IMR-90 (cell line): ENCODE measurements at regions not wholly inside any gene's neighbourhood (a gene's known extent, or its start where the extent isn't known, plus 50 kb on each side); places are given as distances from the start of the nearest gene placed in this dataset.

Experiments
- ATAC-seq: fragments of 200-7000 bp; cut with Tn5 transposase; 2 replicates; pipeline ENCODE4 v1.9.1; 2020; ENCODE audit warnings: low read depth, mild to moderate bottlenecking, moderate library complexity
- BruUV-seq: library from RNA; stranded (reverse); fragments of 400-500 nt; replicated peaks from 2 replicates; lab custom pipeline; 2021; lab: Mats Ljungman, UMichigan
- CTCF ChIA-PET: fragments of 300-600 bp; formaldehyde crosslinking; extraction: SDS; loops from one replicate; lab custom pipeline; 2021; ENCODE audit warnings: antibody characterized with exemption; lab: Yijun Ruan, JAX
- POLR2A ChIA-PET: fragments of 300-600 bp; sonication (Branson Sonifier 250); formaldehyde crosslinking; loops from one replicate; lab custom pipeline; 2022; ENCODE audit warnings: antibody characterized with exemption; ENCODE audit not compliant: unreplicated experiment; lab: Charles Lee
- DNase-seq: peaks from one replicate; pipeline ENCODE4 v3.0.0; 2013
- H2AFZ ChIP-seq: replicated peaks from 2 replicates; pipeline ENCODE3; 2013; ENCODE audit warnings: low read length, mild to moderate bottlenecking; ENCODE audit not compliant: poor library complexity
- H2AK5ac ChIP-seq: 2 replicates; pipeline ENCODE4 v1.6.1; 2013; ENCODE audit warnings: low read depth, low read length, inconsistent platforms
- H2AK9ac ChIP-seq: replicated peaks from 2 replicates; pipeline ENCODE3; 2013; ENCODE audit warnings: mild to moderate bottlenecking, low read depth, low read length, moderate library complexity; ENCODE audit not compliant: poor library complexity
- H2BK120ac ChIP-seq: 2 replicates; pipeline ENCODE4 v1.6.1; 2013; ENCODE audit warnings: low read depth, low read length, inconsistent platforms
- H2BK15ac ChIP-seq: 3 replicates; pipeline ENCODE4 v1.6.1; 2013; ENCODE audit warnings: low read depth, low read length, inconsistent platforms
- H2BK20ac ChIP-seq: 2 replicates; pipeline ENCODE4 v1.6.1; 2013; ENCODE audit warnings: low read depth, mild to moderate bottlenecking, inconsistent platforms, low read length, moderate library complexity
- H2BK5ac ChIP-seq: 2 replicates; pipeline ENCODE4 v1.6.1; 2013; ENCODE audit warnings: mild to moderate bottlenecking, low read depth, low read length, inconsistent platforms; ENCODE audit not compliant: poor library complexity, severe bottlenecking
- H3K14ac ChIP-seq: replicated peaks from 2 replicates; pipeline ENCODE4 v1.6.1; 2013; ENCODE audit warnings: low read depth, low read length, inconsistent platforms
- H3K18ac ChIP-seq: 2 replicates; pipeline ENCODE4 v1.6.1; 2013; ENCODE audit warnings: low read depth, low read length, control low read depth
- H3K23ac ChIP-seq: 2 replicates; pipeline ENCODE4 v1.6.1; 2013; ENCODE audit warnings: low read depth, low read length, inconsistent platforms
- H3K27ac ChIP-seq: 2 replicates; pipeline ENCODE4 v1.5.1; 2013; ENCODE audit warnings: mild to moderate bottlenecking, control low read depth, low read length; ENCODE audit not compliant: insufficient read depth
- H3K27me3 ChIP-seq: 2 replicates; pipeline ENCODE4 v1.6.1; 2013; ENCODE audit warnings: low read length; ENCODE audit not compliant: control insufficient read depth, insufficient read depth
- H3K36me3 ChIP-seq: 2 replicates; pipeline ENCODE4 v1.6.1; 2013; ENCODE audit warnings: low read length, mixed read lengths; ENCODE audit not compliant: control insufficient read depth, insufficient read depth
- H3K4ac ChIP-seq: 2 replicates; pipeline ENCODE4 v1.6.1; 2013; ENCODE audit warnings: low read depth, low read length, inconsistent platforms
- H3K4me1 ChIP-seq: 2 replicates; pipeline ENCODE4 v1.6.1; 2013; ENCODE audit warnings: low read length, mixed read lengths; ENCODE audit not compliant: control insufficient read depth, insufficient read depth
- H3K4me2 ChIP-seq: 2 replicates; pipeline ENCODE4 v1.6.1; 2013; ENCODE audit warnings: low read depth, mild to moderate bottlenecking, control low read depth, low read length, moderate library complexity
- H3K4me3 ChIP-seq: 2 replicates; pipeline ENCODE4 v1.5.1; 2013; ENCODE audit warnings: low read depth, mild to moderate bottlenecking, control low read depth, low read length, moderate library complexity; ENCODE audit not compliant: insufficient read depth
- H3K56ac ChIP-seq: 2 replicates; pipeline ENCODE4 v1.6.1; 2013; ENCODE audit warnings: low read length, inconsistent platforms; ENCODE audit not compliant: insufficient read depth; ENCODE audit errors: extremely low read depth
- H3K79me1 ChIP-seq, 2 experiments: 2 replicates each; pipeline ENCODE4 v1.6.1; 2013; ENCODE audit warnings: low read length in 2 of 2, inconsistent platforms in 1 of 2, low read depth in 1 of 2
- H3K9ac ChIP-seq: 2 replicates; pipeline ENCODE4 v1.6.1; 2013; ENCODE audit warnings: low read depth, low read length, control low read depth
- H3K9me1 ChIP-seq: 2 replicates; pipeline ENCODE4 v1.6.1; 2013; ENCODE audit warnings: low read length, inconsistent platforms; ENCODE audit not compliant: insufficient read depth
- H3K9me3 ChIP-seq: 2 replicates; pipeline ENCODE4 v1.6.1; 2013; ENCODE audit warnings: low read length; ENCODE audit not compliant: control insufficient read depth, insufficient read depth
- H4K20me1 ChIP-seq: 2 replicates; pipeline ENCODE4 v1.6.1; 2013; ENCODE audit warnings: low read length, inconsistent platforms; ENCODE audit not compliant: insufficient read depth
- H4K5ac ChIP-seq: 2 replicates; pipeline ENCODE4 v1.6.1; 2013; ENCODE audit warnings: mild to moderate bottlenecking, low read depth, low read length, control low read depth
- H4K8ac ChIP-seq, 2 experiments: 2 replicates each; pipeline ENCODE4 v1.6.1; 2013; ENCODE audit warnings: low read depth in 2 of 2, low read length in 2 of 2, control low read depth in 1 of 2, inconsistent platforms in 1 of 2
- H4K91ac ChIP-seq: 2 replicates; pipeline ENCODE4 v1.6.1; 2013; ENCODE audit warnings: low read depth, low read length, inconsistent platforms; ENCODE audit not compliant: insufficient read depth
- BHLHE40 ChIP-seq: fragments of 150-350 bp; IDR thresholded peaks from 2 replicates; pipeline ENCODE4 v1.6.1; 2016; ENCODE audit warnings: mild to moderate bottlenecking, low read depth, low read length
- CEBPB ChIP-seq: IDR thresholded peaks from 2 replicates; pipeline ENCODE4 v1.6.1; 2012; ENCODE audit warnings: low read depth, low read length, improper control_type of control experiment
- CHD1 ChIP-seq: IDR thresholded peaks from 2 replicates; pipeline ENCODE4 v1.6.1; 2012; ENCODE audit warnings: low read depth, low read length, improper control_type of control experiment
- FOS ChIP-seq: fragments of 150-350 bp; IDR thresholded peaks from 2 replicates; pipeline ENCODE4 v1.6.1; 2016; ENCODE audit warnings: low read depth, low read length
- MAFK ChIP-seq: IDR thresholded peaks from 2 replicates; pipeline ENCODE4 v1.6.1; 2012; ENCODE audit warnings: low read depth, low read length, improper control_type of control experiment
- MAZ ChIP-seq: IDR thresholded peaks from 2 replicates; pipeline ENCODE4 v1.6.1; 2012; ENCODE audit warnings: low read depth, mild to moderate bottlenecking, low read length, improper control_type of control experiment, moderate library complexity, borderline replicate concordance
- MXI1 ChIP-seq: IDR thresholded peaks from 2 replicates; pipeline ENCODE4 v1.6.1; 2012; ENCODE audit warnings: low read depth, mild to moderate bottlenecking, low read length, moderate library complexity, borderline replicate concordance
- NFE2L2 ChIP-seq: fragments of 150-350 bp; IDR thresholded peaks from 2 replicates; pipeline ENCODE4 v1.6.1; 2016; ENCODE audit warnings: low read depth, mild to moderate bottlenecking, low read length
- POLR2A ChIP-seq: IDR thresholded peaks from 2 replicates; pipeline ENCODE4 v1.6.1; 2012; ENCODE audit warnings: mild to moderate bottlenecking, low read depth, low read length
- RAD21 ChIP-seq: IDR thresholded peaks from 2 replicates; pipeline ENCODE4 v1.6.1; 2012; ENCODE audit warnings: low read length, improper control_type of control experiment
- RCOR1 ChIP-seq: IDR thresholded peaks from 2 replicates; pipeline ENCODE4 v1.6.1; 2012; ENCODE audit warnings: mild to moderate bottlenecking, low read length, improper control_type of control experiment; ENCODE audit not compliant: insufficient replicate concordance
- RFX5 ChIP-seq: IDR thresholded peaks from 2 replicates; pipeline ENCODE4 v1.8.0; 2012; ENCODE audit warnings: low read depth, mild to moderate bottlenecking, low read length, moderate library complexity
- SMC3 ChIP-seq: fragments of 150-350 bp; IDR thresholded peaks from 2 replicates; pipeline ENCODE4 v1.6.1; 2016; ENCODE audit warnings: low read depth, mild to moderate bottlenecking, antibody characterized with exemption, low read length, moderate library complexity
- WGBS, 2 experiments: methylation state at CpG; one replicate each; pipeline versions ENCODE4 v1.1.5 to v1.1.7; 2013; ENCODE audit warnings: missing lambda C conversion rate in 2 of 2; ENCODE audit not compliant: insufficient read length in 1 of 2; ENCODE audit errors: extremely low coverage in 2 of 2; 5-methylcytosine and 5-hydroxymethylcytosine counted together
- dilution Hi-C: fragments of 300-500 bp; cut with HindIII; formaldehyde crosslinking; loops from one replicate; pipeline ENCODE4 v1.14.3; 2018; ENCODE audit warnings: low sequenced_read_pairs; ENCODE audit not compliant: unreplicated experiment
- in situ Hi-C: fragments of 300-500 bp; cut with MboI; formaldehyde crosslinking; loops from 3 replicates; pipeline ENCODE4 v1.14.3; 2019; ENCODE audit warnings: low sequenced_read_pairs, inconsistent platforms, mixed read lengths
- intact Hi-C: fragments of 100-400 bp; cut with micrococcal nuclease; formaldehyde crosslinking; loops from 2 replicates; pipeline ENCODE4 v1.10.0; 2022
- TF ChIP-seq, protein P1 (sequence below): fragments of 150-350 bp; IDR thresholded peaks from 2 replicates; pipeline ENCODE4 v1.6.1; 2017; ENCODE audit warnings: mild to moderate bottlenecking, antibody characterized with exemption, low read length, low read depth
- TF ChIP-seq, protein P2 (sequence below): fragments of 150-350 bp; IDR thresholded peaks from 2 replicates; pipeline ENCODE4 v1.6.1; 2016; ENCODE audit warnings: low read depth, mild to moderate bottlenecking, low read length, moderate library complexity, borderline replicate concordance
- TF ChIP-seq, protein P3 (sequence below): conservative IDR thresholded peaks from 2 replicates; pipeline ENCODE4 v1.5.1; 2012; ENCODE audit warnings: mild to moderate bottlenecking, low read depth, low read length, improper control_type of control experiment

DNA sequence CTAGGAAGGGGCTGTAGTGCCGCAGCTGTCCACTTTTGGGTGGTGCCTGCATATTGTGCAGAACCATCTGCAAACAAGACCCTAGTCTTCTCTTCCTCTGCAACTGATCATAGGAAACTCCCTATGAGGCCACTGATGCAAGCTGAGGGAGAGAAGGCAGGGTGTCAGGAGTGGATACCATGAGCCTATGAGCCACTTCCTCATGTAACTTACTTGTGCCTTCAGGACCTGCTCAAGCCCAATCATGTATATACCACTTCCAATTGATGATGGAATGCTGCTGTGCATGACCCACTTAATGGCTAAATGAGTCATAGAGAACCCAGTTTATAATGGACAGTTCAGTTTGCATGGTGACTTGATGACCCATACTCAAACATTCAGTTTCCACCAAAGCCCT lies 107.9 kb downstream of the ALG10B start:
- ATAC-seq (no peak), DNase-seq (no peak)
- no peaks in the 10 kb centered on the region for H3K9me1 ChIP-seq
- WGBS, 2 experiments = no CpG with 5 or more reads among the region's 1 CpG
- H2BK20ac ChIP-seq = no peak overlapping the region
- no peak overlapping the region for H4K91ac ChIP-seq
- ChIA-PET POLR2A (no interaction called here), CTCF (no interaction called here)
- H3K4ac ChIP-seq = no peak overlapping the region
- H4K20me1 ChIP-seq = no peaks in the 10 kb centered on the region
- H3K27ac ChIP-seq = no peak overlapping the region
- no peak overlapping the region for H2BK5ac ChIP-seq
- no peaks in the 10 kb centered on the region for H3K79me1 ChIP-seq
- no peak overlapping the region for H2AK5ac ChIP-seq
- TF ChIP-seq RFX5 (no peak), RAD21 (no peak), POLR2A (no peak), SMC3 (no peak), BHLHE40 (no peak), RCOR1 (no peak), FOS (no peak), MXI1 (no peak), MAFK (no peak), CHD1 (no peak), MAZ (no peak), NFE2L2 (no peak), CEBPB (no peak)
- TF ChIP-seq, protein P1, sequence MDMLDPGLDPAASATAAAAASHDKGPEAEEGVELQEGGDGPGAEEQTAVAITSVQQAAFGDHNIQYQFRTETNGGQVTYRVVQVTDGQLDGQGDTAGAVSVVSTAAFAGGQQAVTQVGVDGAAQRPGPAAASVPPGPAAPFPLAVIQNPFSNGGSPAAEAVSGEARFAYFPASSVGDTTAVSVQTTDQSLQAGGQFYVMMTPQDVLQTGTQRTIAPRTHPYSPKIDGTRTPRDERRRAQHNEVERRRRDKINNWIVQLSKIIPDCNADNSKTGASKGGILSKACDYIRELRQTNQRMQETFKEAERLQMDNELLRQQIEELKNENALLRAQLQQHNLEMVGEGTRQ = no peak
- TF ChIP-seq, protein P2, sequence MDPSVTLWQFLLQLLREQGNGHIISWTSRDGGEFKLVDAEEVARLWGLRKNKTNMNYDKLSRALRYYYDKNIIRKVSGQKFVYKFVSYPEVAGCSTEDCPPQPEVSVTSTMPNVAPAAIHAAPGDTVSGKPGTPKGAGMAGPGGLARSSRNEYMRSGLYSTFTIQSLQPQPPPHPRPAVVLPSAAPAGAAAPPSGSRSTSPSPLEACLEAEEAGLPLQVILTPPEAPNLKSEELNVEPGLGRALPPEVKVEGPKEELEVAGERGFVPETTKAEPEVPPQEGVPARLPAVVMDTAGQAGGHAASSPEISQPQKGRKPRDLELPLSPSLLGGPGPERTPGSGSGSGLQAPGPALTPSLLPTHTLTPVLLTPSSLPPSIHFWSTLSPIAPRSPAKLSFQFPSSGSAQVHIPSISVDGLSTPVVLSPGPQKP = no peak
- TF ChIP-seq, protein P3, sequence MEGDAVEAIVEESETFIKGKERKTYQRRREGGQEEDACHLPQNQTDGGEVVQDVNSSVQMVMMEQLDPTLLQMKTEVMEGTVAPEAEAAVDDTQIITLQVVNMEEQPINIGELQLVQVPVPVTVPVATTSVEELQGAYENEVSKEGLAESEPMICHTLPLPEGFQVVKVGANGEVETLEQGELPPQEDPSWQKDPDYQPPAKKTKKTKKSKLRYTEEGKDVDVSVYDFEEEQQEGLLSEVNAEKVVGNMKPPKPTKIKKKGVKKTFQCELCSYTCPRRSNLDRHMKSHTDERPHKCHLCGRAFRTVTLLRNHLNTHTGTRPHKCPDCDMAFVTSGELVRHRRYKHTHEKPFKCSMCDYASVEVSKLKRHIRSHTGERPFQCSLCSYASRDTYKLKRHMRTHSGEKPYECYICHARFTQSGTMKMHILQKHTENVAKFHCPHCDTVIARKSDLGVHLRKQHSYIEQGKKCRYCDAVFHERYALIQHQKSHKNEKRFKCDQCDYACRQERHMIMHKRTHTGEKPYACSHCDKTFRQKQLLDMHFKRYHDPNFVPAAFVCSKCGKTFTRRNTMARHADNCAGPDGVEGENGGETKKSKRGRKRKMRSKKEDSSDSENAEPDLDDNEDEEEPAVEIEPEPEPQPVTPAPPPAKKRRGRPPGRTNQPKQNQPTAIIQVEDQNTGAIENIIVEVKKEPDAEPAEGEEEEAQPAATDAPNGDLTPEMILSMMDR = no peak
- H3K23ac ChIP-seq = no peak overlapping the region
- H2BK120ac ChIP-seq = no peak overlapping the region
- intact Hi-C loops (no loop called here), dilution Hi-C loops (no loop called here), in situ Hi-C loops (no loop called here)
- H3K4me2 ChIP-seq = no peak overlapping the region
- no peaks in the 10 kb centered on the region for H3K36me3 ChIP-seq
- no peak overlapping the region for H4K5ac ChIP-seq
- no peak overlapping the region for H3K14ac ChIP-seq
- H3K27me3 ChIP-seq = no peaks in the 10 kb centered on the region
- H3K4me3 ChIP-seq = no peak overlapping the region
- H2AK9ac ChIP-seq = no peak overlapping the region
- no peak overlapping the region for H3K56ac ChIP-seq
- H2BK15ac ChIP-seq = no peak overlapping the region
- no peak overlapping the region for H3K9ac ChIP-seq
- no peak overlapping the region for H3K18ac ChIP-seq
- H3K4me1 ChIP-seq = no peaks in the 10 kb centered on the region
- H4K8ac ChIP-seq = no peak overlapping the region
- no TSS peak for BruUV-seq
- peaks cover 10% of the 10 kb centered on the region for H3K9me3 ChIP-seq
- H2AFZ ChIP-seq = no peak overlapping the region
